Activated CD4-positive, alpha-beta T cell treated with anti-CD3 and anti-CD28 coated beads, Interleukin-2, amount 50 U/mL, for 16 hours (primary cell): ENCODE measurements at regions not wholly inside any gene's neighbourhood (a gene's known extent, or its start where the extent isn't known, plus 50 kb on each side); places are given as distances from the start of the nearest gene placed in this dataset.

Experiments used
- DNase-seq: peaks from one replicate; pipeline ENCODE4 v3.0.0-alpha.2; 2020

DNA sequence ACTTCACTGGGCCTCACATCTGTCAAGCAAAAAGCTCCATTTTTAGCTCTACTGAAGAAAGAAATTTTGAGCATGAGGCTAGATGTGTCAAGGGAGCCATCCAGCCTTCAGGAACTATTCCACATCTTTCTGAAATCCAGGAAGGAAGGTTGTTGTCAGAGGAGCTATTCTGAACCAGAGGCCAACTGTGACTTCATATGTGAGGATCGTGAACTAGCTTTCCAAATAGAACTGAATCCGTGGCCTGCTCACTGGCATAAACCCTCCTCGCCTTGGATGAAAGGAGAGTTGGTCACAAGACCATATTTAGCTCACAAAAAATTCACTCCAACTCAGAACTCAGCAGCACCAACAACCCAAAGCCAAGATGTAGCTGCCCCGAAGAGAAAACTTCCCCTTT lies 195.8 kb downstream of the FOXO1 start:
- DNase-seq = no peak

DNA sequence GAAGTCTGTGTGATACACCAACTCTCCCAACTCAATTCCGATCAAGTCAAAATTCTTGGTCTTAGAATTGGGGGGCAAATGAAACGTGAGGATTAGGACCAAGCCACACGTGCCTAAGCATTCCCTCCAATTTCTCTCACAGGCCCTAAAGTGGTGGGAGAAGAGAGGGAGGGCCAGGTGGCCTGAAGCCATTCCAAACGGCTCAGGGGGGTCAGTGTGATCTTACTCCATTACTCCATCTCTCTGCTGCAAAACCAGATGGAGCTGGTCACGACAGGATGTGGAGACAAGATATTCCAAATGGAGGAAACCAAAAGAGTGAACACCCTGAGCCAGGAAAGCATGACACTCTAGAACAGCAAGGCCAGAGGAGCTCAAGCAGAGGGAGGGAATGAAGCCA lies 195.4 kb downstream of the FOXO1 start:
- no peak for DNase-seq

DNA sequence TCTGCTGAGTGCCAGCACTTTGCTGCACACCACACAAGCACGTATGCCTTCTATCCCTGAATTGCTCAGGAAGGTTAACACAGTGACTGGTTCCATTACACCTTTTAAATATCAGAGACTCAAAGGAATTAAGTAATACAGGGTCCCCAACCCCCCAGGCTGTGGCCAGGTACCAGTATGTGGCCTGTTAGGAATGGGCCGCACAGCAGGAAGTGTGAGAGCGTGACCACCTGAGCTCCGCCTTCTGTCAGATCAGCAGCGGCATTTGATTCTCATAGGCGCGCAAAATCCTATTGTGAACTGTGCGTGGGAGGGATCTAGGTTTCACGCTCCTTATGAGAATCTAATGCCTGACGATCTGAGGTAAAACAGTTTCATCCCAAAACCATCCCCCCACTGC lies 194.5 kb downstream of the FOXO1 start:
- no peak for DNase-seq

DNA sequence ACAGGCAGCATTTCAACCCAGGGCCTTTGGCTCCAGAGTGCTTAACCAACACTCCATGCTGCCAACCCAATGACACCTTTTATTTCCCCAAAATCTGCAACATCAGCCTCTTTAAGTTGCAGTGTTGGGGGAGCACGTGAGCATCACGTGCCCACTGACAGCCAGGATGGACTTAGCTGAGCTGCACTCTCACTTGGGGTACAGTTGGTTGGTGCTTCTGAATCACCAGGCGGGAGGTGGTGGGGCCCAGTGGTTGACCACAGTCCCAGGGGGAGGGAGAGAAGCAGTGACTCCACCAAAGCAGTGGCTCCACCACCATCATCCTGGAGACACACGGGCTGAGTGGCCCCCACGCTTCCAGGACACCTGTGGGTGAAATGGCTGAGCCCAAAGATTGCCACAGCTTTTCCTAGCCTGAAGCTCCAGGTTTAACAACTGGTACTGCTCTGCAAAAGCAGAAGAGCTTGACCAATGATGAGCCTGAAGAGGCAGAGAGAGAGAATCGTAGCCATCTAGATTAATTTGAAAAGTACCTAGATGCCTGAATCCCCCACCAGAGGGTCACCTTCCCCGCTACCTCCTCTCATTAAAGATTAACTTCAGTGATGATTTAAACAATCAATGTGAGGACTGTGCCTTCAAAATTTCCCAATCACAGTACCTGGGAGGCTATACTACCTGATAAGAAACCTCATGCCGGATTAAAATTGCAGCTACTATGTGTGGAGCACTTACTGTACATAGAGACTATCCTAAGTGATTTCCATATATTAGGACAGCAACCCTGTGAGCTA lies 193.8 kb downstream of the FOXO1 start:
- DNase-seq = no peak

DNA sequence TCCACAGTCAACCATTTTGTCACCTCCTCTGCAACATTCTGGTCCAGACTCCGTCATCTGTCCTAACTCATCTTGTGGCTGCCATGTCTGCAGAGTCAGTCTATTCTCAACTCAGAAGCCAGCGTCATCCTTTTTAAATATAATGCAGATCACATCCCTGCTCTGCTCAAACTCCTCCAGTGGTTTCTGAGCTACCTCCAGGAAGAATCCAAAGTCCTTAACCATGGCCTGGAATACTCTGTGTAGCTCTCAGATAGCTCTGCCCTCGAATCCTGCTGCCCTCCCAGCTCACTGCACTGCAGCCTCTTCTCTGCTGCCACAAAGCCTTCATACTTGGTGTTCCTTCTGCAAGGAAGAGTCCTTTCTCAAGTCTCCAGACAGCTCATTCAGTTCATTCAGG lies 190.8 kb downstream of the FOXO1 start:
- no peak for DNase-seq

DNA sequence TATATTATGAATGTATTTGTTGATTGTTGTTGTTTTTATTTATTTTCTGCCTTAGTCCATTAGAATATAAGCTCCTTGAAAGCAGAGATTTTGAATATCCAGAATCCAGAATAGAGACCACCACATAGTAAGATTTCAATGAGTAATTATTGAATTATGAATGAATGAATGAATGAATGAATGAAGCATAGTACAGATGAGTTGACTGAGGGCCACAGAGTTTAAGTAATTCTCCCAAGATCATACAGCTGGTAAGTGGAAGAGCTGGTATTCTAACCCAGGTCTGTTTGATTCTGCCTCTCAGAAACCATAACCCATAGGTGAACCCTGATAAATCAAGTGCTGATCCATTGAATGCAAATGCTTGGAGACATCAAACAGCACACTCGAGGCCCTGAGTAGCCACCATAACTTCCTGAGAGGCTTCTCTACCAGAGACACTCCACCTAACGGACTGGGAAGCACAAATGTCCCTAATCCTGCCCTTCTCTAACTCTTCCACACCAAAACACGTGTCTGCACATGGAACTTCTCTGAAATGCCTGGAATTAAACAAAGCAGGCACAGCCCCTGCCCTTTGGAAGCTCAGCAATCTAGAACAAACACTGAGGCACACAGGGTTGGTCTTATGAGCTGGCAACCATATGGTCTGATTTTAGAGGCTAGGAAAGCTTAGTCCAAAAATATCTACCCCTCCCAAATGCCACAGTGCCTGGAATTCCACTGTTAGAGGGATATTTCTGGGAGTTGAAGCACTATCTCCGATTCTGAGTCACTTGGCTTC lies 190.1 kb downstream of the FOXO1 start:
- DNase-seq = no peak

DNA sequence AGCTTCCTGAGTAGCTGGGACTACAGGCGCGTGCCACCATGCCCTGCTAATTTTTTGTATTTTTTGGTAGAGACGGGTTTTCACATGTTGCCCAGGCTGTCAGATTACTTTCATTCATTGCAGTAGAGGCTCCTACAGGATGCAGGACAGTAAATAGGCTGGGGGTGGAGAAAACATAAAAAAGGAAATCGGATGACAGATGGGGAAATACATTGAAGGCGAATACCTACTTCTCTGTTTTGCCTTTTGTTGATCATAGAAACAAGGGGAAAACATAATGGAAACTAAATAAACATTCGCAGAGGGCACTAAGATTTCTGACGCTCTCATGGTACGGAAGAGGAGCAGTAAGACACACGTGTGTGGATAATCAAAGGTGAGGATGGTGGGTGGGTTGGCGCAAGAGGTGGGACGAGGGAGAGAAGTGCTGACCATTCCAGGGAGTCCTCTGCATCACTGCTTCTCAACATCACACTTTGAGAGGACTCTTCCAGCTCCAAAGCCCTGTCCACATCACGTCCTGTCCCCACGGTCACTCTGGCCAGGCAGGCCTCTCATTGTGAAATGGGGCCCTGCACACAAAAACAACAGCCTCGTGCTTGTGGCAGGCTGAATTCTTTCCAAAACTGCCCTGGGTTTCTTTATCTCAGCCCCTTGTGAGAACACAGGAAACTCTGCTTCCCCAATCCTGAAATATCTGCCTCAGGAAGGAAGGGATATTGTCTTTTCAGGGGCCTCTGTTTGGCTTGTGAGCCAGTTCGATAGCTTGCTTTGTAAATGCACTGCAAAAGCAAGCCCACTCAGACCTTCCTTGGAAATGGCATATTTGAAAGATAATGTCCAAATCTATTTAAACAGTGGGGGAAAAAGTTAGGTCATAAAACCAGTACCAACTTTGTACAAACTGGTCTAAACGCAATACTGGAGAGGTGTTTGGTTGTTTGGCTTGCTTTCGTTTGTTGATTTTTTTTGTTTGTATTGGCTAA lies 188.5 kb downstream of the FOXO1 start:
- no peak for DNase-seq

DNA sequence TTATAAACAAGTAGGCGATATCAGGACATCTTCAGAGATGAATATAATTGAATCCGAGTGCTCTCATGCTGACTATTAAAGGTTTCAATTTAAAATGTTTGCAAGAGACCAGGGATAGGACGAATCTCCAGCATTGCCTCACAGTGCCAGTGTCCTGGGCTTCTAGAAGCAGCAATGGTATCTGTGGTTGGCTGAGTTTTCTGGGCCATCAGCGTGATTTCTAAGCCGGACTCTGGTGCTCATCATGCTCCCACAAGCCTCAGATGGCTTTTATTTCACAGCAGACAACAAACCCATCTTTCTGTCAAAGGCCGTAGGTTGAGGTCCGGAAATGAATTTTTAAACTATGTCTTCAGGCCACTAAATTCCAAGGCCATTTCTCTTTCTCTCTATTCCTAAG lies 187.7 kb downstream of the FOXO1 start:
- no peak for DNase-seq

DNA sequence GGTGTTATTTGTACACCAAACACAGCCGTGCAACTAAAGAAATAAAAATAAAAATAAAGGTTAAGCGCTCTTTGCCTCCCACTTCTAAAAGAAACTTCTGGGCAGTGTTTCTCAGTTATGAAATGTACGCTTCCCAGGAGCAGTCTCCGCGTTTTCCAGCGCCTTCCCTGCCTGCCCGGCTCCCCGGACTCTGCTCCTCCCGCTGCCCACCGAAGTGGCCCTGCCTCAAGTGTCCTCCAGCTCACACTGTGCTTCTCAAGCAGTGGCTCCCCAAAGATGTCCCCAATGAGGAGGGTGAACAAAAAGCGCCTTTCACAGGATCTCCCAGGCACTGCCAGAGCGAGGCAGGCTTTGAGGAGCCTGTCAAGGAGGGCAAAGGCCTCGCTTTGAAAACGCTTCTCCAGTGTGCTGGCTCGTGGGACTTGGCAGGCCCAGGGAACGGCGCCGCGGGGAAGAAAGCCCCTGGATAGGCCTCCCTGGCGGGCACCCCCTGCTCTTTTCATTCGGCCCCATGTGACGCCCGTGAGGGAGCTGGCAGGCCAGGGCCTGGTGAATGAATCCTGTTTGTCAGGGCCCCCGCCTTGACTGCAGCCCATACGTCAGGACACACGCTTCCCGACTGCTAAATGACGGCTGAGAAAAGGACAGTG lies 187.1 kb downstream of the FOXO1 start:
- DNase-seq = no peak

DNA sequence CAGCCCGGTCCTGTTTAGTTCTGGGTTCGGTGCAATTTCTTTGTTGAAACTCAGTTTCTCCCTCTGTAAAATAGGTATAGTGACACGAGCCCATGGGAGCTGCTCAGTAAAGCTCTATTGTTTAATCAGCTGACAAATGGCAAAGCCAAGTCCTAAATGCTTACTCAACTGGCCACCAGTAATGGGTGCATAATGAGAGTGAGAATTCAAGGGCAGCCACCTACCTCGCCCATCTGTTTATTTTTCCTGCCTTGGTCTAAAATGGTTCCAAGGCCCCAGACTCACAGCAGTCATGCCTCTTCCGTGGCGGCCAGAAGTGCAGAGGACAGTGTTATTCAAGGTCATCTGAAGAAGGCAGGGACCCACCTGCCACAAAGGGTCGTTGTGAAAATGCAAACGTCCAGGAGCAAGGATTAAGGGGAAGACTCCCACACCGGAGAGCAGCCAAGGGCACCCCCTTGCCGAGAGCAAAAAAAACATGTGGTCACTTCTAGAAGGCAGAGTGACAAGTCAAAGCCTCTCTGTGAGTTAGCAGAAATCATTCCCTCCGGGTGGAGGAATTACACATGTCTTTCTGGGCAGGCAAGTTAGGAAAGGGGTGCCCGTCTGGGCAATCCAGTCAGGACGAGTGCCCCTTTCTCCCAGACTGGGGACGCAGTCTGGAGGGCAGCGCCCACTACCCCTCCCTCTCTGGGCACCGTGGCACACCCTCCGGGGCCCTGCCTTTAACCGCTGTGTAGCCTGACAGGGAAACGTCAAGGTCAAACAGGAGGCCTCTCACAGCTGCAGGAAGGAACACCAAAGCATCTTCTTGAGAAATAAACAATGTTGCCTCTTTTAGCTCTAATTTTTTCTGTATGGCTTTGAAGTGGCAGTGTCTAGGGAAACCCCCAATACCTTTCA lies 186.2 kb downstream of the FOXO1 start:
- DNase-seq = no peak

DNA sequence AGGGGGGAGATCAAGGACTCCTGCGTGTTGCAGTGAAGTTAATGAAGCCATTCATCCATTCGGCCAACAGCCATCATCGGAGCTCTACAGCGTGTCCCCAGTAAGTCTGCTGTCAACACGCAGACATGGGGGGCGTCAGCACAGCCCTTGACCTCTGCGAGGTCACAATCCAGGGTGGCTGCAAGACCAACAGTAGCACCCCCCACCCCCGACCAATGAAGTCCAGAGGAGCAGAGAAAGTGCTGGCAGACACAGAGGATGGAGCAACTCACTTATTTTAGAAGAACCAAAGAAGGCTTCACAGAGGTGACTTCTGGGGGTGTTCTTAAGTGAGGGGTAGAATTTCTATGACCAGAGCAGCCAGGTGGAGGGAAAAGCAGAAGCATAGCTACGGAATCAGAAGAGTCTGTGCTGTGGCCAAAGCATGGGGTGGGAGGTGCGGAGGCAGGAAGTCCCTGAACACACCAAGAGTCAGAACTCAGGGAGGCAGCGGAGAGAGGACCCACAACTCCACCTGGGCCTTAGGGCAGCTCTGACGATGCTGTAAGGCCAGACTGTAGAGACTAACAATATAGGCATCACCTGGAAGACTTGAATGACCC lies 185.4 kb downstream of the FOXO1 start:
- DNase-seq = no peak

DNA sequence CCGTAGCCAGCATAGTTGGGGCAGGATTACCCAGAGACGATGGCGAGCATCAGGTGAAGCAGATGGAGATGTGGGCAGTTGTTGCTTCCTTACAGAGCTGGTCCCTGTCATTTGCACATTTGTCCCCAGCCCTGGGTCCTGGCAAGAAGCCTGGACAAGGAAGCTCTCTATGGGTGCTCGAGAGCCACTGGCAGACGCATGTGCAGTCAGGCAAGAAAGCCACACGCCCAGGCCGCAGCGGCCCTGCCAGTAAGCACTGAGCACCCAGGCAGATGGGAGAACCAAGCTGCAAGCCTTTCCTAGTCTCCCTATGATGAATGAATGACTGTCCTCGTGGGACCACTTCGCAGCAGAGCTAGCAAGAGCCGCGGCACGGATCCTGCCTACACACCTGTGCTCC lies 182.8 kb downstream of the FOXO1 start:
- no peak for DNase-seq

DNA sequence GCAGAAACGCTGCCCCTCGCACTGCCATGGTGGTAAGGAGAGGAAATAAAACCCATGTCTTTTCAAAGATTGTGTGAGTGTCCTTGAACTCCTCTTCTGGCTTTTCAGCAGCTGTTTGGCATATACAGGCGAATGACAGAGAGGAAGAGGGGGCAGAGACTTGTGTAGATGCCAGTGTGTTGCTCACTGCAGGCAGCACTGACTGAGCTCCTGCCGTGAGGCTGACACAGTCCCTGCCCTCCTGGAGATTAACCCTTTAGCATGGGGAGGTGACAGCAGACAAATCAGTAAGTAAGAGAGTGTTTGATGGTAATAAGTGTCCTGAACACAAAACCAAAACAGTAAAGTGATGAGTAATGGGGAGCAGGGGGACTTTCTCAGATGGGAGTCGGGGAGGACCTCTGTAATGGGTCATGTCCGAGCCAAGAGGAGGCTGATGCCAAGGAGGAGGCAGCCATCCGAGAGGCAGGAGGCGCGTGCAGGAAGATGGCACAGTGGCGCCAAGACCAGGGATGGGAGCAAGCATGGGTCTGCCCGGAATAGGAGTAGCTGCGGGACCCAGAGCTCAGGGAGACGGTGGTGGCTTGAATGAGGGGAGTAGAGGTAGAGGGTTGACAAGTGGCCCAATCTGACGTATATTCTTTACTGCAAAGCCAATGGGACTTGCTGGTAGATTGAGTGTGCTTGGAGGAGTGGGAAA lies 182.2 kb downstream of the FOXO1 start:
- no peak for DNase-seq

DNA sequence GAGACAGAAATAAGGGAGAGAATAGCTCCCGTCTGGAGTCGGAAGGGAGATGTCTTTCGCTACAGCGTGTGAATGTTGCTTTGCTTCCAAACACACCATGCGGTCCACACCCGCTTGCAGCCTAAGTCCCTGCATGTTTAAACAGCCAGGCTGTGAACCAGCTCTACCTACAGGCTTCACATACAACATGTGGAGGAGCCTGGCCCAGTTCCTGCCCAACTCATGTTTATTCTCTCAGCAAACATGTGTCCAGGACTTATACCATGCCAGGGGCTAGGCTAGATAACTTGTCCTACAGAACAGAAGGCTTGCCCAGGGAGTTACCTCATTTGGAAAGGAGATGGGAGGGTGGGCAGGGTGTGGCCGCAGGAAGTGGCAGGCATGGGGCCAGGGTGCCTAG lies 181.5 kb downstream of the FOXO1 start:
- DNase-seq = no peak

DNA sequence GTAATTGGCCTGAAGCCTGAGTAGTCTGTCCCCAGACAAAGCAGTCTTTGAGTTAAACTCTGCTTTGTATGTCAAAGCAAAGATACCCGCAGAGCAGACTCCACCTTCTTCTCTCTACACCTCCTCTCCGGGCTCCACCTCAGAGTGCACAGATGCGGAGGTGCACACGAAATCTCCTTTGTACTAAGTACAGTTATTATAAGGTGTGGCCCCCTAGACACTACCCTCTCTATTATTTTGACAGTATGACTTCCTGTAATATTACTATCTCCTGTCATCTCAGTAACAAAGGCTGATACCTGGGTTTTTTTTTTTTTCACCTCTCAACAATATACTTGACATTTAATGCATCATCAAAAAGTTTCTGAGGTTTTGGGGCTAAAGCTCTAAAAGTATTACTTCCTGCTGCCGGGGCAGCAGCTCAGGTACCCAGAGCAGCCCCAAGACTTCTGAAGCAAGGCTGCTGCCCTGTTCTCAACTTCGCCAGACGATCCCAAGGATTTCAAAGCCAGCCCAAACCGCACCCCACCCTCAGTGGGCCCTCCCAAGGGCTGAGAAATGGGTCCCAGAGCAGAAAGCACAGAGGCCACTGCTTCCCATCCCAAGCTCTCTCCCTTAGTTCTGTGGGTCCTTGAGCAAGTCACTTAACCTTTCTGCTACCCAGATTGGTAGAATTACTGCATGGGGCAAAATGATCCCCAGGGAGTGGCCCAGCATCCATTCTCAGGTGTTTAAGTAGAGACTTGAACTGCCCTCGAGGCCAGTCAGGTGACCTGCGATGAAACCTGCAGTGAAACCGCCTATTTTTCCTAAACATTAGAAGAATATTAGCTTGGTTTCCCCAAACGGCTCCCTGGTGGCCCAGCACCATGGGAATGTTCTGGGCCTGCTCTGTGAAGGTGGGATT lies 180.6 kb downstream of the FOXO1 start:
- peak; percentile 74 for DNase-seq

DNA sequence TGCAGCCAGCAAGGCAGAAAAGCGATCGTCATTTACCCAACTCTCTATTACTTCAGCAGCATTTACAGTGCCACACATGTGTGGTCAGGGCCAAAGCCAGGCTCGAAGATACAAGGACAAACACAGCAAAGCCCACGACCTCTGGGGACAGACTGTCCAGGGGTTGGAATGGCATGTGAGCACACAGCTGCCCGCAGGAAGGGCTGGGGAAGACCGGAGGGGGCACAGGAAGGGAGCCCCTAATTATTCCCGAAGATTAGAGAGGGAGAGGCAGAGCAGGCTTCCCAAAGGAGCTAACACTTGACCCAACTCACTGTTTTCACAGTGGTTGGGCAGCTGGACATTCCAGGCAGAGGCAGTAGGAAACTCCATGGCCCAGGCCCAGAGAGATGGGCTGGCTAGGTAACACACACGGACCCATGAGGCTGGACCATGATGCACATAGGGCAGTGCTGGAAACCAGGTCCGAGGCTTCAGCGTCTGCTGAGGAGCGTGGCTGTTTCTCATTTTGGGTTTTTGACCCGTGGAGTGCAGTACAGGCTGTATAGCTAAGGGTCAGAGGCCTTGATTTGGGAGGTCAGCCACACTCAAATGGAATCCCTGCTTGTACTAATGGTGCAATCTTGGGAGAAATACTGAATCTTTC lies 179.8 kb downstream of the FOXO1 start:
- no peak for DNase-seq

DNA sequence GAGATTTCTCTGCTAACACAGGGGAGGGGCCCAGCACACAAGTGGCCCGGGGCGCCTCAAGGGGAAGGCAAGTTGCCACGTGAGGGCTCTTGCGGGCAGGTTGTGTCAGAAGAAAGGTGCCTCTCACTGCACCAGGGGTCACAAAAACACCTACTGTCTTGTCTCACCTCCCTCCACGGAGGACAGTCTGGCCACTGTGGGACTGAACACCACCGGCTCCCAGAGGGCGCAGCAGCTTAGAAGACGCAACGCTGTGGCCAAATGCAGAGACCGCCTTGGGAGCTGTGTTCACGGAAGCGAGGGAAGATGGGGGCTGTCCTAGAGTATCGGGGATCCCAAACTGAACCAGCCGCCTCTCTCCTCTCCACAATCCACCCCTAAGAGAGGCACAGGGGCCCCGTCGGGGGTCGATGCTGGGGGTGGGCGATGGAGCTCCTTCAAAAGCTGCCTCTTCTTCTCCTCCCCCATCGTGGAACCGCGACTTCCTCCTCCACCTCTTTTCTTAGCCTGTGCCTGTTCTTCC lies 177.5 kb downstream of the FOXO1 start:
- DNase-seq = no peak

DNA sequence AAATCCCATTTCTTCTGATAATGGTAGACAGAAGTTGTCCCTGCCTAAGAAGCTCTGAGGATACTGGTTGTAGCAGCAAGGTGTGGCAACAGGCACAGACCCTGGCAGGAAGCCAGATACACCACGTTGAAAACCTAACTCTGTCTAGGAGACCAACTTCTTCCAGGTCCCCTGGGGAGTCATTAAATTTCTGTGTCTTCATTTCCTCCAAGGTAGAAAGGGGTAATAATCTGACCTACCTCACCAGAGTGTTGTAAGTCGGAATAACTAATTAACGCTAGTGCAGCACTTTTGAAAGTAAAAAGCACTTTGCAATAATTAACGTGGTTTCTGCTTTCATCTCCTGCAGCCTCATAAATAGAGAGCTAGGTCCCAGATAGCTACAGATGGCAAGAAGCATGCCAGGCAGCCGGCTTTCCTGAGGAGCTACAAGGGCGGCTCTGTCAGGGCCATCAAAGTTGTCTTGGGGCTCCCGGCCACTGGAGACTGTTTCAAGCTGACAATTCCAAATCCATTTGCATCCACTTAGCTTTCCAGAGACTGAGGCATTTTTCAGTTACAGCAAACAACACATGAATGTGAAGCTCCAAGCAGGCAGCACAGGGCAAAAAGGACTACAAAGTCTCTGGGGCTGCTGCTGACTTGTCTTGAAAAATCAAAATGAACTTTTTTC lies 176.2 kb downstream of the FOXO1 start:
- DNase-seq = no peak
